Dendritic cell treated with granulocyte-macrophage colony-stimulating factor and Interleukin-4, amounts not matched to agents 40 ng/mL and 50 ng/mL, for 4 days (primary cell): ENCODE measurements at regions not wholly inside any gene's neighbourhood (a gene's known extent, or its start where the extent isn't known, plus 50 kb on each side); places are given as distances from the start of the nearest gene placed in this dataset.

Experiments
- H3K27ac Mint-ChIP-seq: one replicate; pipeline ENCODE4 v1.8.0; 2022; ENCODE audit warnings: mild to moderate bottlenecking, mixed read lengths
- H3K27me3 Mint-ChIP-seq: one replicate; pipeline ENCODE4 v1.8.0; 2022; ENCODE audit warnings: mild to moderate bottlenecking, mixed read lengths
- H3K36me3 Mint-ChIP-seq: one replicate; pipeline ENCODE4 v1.8.0; 2022; ENCODE audit warnings: low read depth, mixed read lengths
- H3K4me1 Mint-ChIP-seq: one replicate; pipeline ENCODE4 v1.8.0; 2022; ENCODE audit warnings: low read depth, mixed read lengths
- H3K4me3 Mint-ChIP-seq: one replicate; pipeline ENCODE4 v1.8.0; 2022; ENCODE audit warnings: mild to moderate bottlenecking, moderate library complexity, mixed read lengths
- H3K9me3 Mint-ChIP-seq: one replicate; pipeline ENCODE4 v1.8.0; 2022; ENCODE audit warnings: mixed read lengths
- intact Hi-C: fragments of 100-400 bp; cut with micrococcal nuclease; formaldehyde crosslinking; loops from one replicate; pipeline ENCODE4 v1.15.0; 2022

DNA sequence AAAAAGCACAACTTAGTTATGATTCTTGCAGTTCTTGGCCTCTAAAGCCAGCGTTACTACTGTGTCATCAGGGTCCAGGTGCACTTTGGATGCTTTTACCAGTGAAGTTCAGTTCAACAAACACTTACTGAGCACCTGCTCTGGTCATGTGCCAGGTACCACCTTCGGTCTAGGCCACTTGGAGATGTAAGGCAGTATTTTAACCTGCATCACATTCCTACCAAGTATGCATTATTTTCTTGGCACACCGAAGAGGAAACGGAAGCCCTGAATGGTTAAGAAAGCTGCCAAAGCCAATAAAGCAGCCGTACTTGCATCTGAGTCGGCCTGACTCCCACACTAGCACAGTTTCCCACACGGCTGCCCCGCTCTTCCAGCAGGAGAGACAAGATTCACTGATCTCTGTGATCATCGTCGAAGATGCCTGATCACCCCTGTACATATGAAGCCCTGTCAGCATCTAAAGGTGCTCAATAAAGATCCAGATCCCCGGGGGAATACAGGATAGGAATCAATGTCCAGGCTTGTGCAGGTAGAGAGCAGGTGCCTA is 427.1 kb downstream of the EIPR1 start:
- Mint-ChIP-seq H3K4me3 (no peak overlapping the region), H3K27ac (no peak overlapping the region), H3K27me3 (no peaks in the 10 kb centered on the region), H3K36me3 (no peaks in the 10 kb centered on the region), H3K9me3 (peaks cover 3% of the 10 kb centered on the region), H3K4me1 (no peaks in the 10 kb centered on the region)
- intact Hi-C loops, result no loop called here

DNA sequence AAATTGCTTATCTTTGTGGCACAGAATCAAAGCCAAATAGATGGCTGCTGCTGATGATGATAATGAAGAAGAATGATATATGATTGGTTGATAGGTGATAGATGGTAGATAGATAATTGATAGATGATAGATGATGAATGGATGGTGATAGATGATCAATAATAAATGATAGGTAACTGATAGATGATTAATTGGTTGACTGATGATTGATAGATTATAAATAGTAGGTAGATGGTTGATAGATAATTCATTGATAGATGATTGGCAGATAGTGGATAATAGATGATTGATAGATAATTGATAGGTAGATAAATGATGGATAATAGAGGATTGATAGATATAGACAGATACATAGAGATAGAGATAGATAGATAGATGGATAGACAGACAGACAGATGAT is 430.2 kb downstream of the EIPR1 start:
- intact Hi-C loops, result no loop called here
- H3K4me1 Mint-ChIP-seq, result no peaks in the 10 kb centered on the region
- H3K27ac Mint-ChIP-seq, result no peak overlapping the region
- H3K9me3 Mint-ChIP-seq, result peaks cover 10% of the 10 kb centered on the region
- H3K27me3 Mint-ChIP-seq, result no peaks in the 10 kb centered on the region
- H3K4me3 Mint-ChIP-seq, result no peak overlapping the region
- no peaks in the 10 kb centered on the region for H3K36me3 Mint-ChIP-seq

GRCh38 chr2:2942906-2943305 is 434.7 kb downstream of the EIPR1 start:
- Mint-ChIP-seq H3K36me3 (no peaks in the 10 kb centered on the region), H3K4me1 (no peaks in the 10 kb centered on the region), H3K27me3 (no peaks in the 10 kb centered on the region), H3K4me3 (no peak overlapping the region), H3K9me3 (peaks cover 16% of the 10 kb centered on the region), H3K27ac (no peak overlapping the region)
- intact Hi-C loops, result no loop called here

GRCh38 chr2:2942225-2942624 is 435.4 kb downstream of the EIPR1 start:
- intact Hi-C loops, result no loop called here
- Mint-ChIP-seq H3K27ac (no peak overlapping the region), H3K9me3 (peaks cover 21% of the 10 kb centered on the region), H3K36me3 (no peaks in the 10 kb centered on the region), H3K4me1 (no peaks in the 10 kb centered on the region), H3K4me3 (no peak overlapping the region), H3K27me3 (no peaks in the 10 kb centered on the region)

DNA sequence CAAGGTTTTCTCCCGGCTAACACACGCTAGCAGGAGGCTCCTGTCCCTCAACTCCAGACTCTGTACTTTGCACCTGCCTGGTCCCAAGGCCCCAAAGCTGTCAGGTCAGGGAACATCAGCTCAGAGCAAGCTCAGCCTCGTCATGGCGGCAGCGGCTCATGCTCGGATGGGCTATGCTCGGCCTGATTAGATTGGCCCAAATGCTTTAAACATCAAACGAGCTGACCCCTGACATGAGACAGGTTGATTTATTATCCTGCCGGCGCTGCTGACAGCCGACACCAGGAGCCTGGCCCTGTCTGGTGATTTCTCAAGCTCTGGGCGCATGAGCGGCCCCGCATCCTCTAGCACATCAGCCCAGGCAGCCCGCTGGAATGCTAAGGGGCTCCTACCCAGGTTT is 436.4 kb downstream of the EIPR1 start:
- Mint-ChIP-seq H3K9me3 (peaks cover 32% of the 10 kb centered on the region), H3K4me1 (no peaks in the 10 kb centered on the region), H3K4me3 (no peak overlapping the region), H3K27me3 (no peaks in the 10 kb centered on the region), H3K27ac (no peak overlapping the region), H3K36me3 (no peaks in the 10 kb centered on the region)
- intact Hi-C loops, result no loop called here

GRCh38 chr2:2940702-2941101 is 436.9 kb downstream of the EIPR1 start:
- intact Hi-C loops, result no loop called here

GRCh38 chr2:2940061-2940460 is 437.6 kb downstream of the EIPR1 start:
- peaks cover 33% of the 10 kb centered on the region for H3K9me3 Mint-ChIP-seq
- H3K27ac Mint-ChIP-seq, result no peak overlapping the region
- H3K4me1 Mint-ChIP-seq, result no peaks in the 10 kb centered on the region
- intact Hi-C loops, result no loop called here
- H3K36me3 Mint-ChIP-seq, result no peaks in the 10 kb centered on the region
- H3K27me3 Mint-ChIP-seq, result no peaks in the 10 kb centered on the region
- H3K4me3 Mint-ChIP-seq, result no peak overlapping the region

More at GRCh38 chr2:2940702-2941101, 436.9 kb downstream of the EIPR1 start:
- no peaks in the 10 kb centered on the region for H3K4me1 Mint-ChIP-seq
- H3K27me3 Mint-ChIP-seq, result no peaks in the 10 kb centered on the region
- H3K4me3 Mint-ChIP-seq, result no peak overlapping the region
- no peaks in the 10 kb centered on the region for H3K36me3 Mint-ChIP-seq
- H3K27ac Mint-ChIP-seq, result no peak overlapping the region
- peaks cover 36% of the 10 kb centered on the region for H3K9me3 Mint-ChIP-seq

DNA sequence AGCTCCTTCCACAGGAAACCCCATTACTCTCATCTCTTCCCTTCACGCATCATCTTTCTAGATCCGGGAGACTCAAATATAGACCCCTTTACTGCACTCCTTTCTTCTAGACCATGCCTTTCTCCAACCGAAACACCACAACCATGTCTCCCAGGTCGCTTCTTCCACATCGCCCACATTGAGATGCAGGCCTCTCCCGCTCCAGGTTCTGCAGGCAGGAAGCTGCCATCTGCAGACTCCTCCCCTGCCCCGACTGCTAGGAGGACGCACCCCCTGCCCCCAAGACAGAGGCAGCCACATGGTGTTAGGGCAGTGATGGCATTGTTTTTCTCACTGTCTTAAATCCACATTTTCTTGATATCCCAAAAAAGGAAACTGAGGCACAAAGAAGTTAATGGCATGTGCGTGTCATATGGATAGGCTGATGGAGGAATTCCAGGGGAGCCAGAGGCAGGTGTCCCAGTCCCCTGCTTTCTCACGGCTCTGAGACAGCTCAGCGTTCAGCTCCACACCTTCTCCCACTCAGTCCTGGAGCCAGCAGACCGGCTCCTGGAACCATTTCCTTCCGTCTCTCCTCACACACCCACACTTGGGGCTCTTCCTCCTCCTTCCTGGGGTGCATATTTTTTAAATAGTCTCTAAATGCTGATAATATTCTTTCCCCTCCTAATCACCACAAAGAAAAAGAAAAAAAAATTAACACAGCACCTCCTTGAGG is 438.4 kb downstream of the EIPR1 start:
- Mint-ChIP-seq H3K27me3 (no peaks in the 10 kb centered on the region), H3K27ac (no peak overlapping the region), H3K9me3 (peaks cover 30% of the 10 kb centered on the region), H3K4me1 (no peaks in the 10 kb centered on the region), H3K4me3 (no peak overlapping the region), H3K36me3 (no peaks in the 10 kb centered on the region)
- intact Hi-C loops, result no loop called here

- peaks cover 30% of the 10 kb centered on the region for H3K9me3 Mint-ChIP-seq
- H3K36me3 Mint-ChIP-seq, result no peaks in the 10 kb centered on the region
- H3K4me1 Mint-ChIP-seq, result no peaks in the 10 kb centered on the region
- H3K4me3 Mint-ChIP-seq, result no peak overlapping the region
- no peaks in the 10 kb centered on the region for H3K27me3 Mint-ChIP-seq
- intact Hi-C loops, result no loop called here
- H3K27ac Mint-ChIP-seq, result no peak overlapping the region
Observed at GRCh38 chr2:2938481-2938880, 439.1 kb downstream of the EIPR1 start.

GRCh38 chr2:2935445-2936149 is 442.0 kb downstream of the EIPR1 start:
- H3K36me3 Mint-ChIP-seq, result no peaks in the 10 kb centered on the region
- H3K27ac Mint-ChIP-seq, result no peak overlapping the region
- no peaks in the 10 kb centered on the region for H3K27me3 Mint-ChIP-seq
- H3K4me1 Mint-ChIP-seq, result no peaks in the 10 kb centered on the region
- intact Hi-C loops, result no loop called here
- H3K4me3 Mint-ChIP-seq, result no peak overlapping the region
- peaks cover 54% of the 10 kb centered on the region for H3K9me3 Mint-ChIP-seq

DNA sequence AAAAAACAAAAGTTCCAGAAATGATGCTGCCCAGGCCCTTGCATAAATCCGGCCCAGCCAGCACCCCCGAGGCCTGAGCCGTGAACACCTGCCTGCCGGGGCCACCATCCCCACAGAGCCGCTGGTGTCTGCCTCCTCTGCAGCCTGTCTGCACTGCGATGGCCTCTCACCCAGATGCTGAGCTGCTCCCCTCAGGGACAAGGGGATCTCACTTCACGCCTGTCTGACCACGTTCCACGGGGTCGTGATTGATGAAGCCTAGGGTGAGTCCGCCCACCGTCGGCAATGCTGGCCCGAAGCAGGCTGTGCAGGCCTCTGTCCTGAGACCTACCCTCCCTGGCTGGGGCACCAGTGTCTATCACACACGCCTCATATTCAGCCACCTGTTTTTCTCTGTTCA is 444.2 kb downstream of the EIPR1 start:
- H3K27ac Mint-ChIP-seq, result no peak overlapping the region
- intact Hi-C loops, result no loop called here
- H3K4me3 Mint-ChIP-seq, result no peak overlapping the region

DNA sequence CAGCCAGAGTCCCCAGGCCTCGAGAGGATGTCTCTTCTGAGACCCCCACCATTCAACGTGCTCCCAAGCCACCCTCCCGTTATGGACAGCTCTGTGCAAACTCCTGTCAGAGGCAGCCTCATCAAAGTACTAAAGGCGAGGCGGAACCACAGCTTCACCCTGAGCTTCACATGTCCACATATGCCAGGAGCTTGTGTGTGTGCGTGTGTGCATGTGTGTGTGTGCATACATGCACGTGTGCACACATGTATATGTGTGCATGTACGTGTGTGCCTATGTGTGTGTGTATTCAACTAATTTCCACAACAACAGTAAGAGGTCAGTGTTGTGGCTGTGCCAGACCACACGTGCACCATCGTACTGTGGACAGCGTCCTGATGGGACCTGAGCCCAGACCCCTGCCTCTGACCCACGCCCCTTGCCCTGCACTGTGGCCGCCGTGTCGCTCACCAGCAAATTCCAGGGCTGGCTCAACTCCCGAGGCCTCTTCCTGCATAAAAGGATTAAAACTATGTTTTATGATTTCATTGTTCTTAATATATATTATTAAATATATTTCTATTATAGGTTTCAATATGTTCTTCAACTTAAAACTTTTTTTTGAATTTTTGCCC is 444.8 kb downstream of the EIPR1 start:
- H3K4me1 Mint-ChIP-seq, result no peaks in the 10 kb centered on the region
- H3K36me3 Mint-ChIP-seq, result no peaks in the 10 kb centered on the region
- intact Hi-C loops, result no loop called here
- H3K9me3 Mint-ChIP-seq, result peaks cover 68% of the 10 kb centered on the region
- H3K27ac Mint-ChIP-seq, result no peak overlapping the region
- no peaks in the 10 kb centered on the region for H3K27me3 Mint-ChIP-seq
- H3K4me3 Mint-ChIP-seq, result no peak overlapping the region

More for the DNA sequence above, 444.2 kb downstream of the EIPR1 start:
- no peaks in the 10 kb centered on the region for H3K4me1 Mint-ChIP-seq
- H3K36me3 Mint-ChIP-seq, result no peaks in the 10 kb centered on the region
- H3K27me3 Mint-ChIP-seq, result no peaks in the 10 kb centered on the region
- H3K9me3 Mint-ChIP-seq, result peaks cover 74% of the 10 kb centered on the region

- H3K4me1 Mint-ChIP-seq, result no peaks in the 10 kb centered on the region
- H3K27ac Mint-ChIP-seq, result no peak overlapping the region
- H3K9me3 Mint-ChIP-seq, result peaks cover 63% of the 10 kb centered on the region
- H3K27me3 Mint-ChIP-seq, result no peaks in the 10 kb centered on the region
- H3K4me3 Mint-ChIP-seq, result no peak overlapping the region
- intact Hi-C loops, result no loop called here
- H3K36me3 Mint-ChIP-seq, result no peaks in the 10 kb centered on the region
Observed at GRCh38 chr2:2932189-2932588, 445.4 kb downstream of the EIPR1 start.

DNA sequence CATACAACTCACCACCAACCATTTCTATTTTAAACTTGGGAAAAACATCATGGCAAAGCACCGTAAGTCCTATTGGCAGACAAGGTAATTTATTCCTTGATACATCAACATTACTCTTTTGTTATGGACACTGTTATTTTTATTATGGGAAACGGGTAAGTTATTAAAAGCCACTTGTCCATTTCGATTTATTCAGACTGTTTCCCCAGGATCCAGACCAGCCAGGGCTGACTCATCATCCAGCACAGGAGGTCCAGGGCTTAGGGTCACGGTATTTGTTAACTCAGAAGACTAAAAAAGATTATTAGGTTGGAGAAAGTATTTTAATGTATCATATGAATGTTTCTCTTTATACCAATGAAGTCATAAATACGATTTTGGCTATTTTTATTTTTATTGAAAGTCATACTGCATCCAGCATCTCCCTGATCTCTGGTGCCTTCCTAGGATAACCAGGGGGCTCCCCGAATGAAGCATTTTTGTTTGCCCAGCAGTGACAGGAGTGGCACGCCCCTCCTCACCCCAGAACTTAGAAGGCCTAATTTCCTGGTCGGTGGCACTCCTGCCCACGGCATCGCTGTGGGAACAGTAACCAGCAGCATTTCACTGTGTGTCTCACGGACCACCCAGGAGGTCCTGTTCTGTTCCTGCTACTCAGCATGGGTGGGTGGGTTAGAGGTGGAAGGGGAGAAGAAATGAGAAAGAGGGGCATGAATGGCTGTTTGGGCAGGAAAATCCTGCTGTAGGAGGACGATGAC is 446.1 kb downstream of the EIPR1 start:
- Mint-ChIP-seq H3K27me3 (no peaks in the 10 kb centered on the region), H3K4me3 (no peak overlapping the region), H3K27ac (no peak overlapping the region), H3K36me3 (no peaks in the 10 kb centered on the region), H3K4me1 (no peaks in the 10 kb centered on the region), H3K9me3 (peaks cover 57% of the 10 kb centered on the region)
- intact Hi-C loops, result no loop called here
